Upper lobe of right lung (tissue), 1 donor: ENCODE measurements at regions not wholly inside any gene's neighbourhood (a gene's known extent, or its start where the extent isn't known, plus 50 kb on each side); places are given as distances from the start of the nearest gene placed in this dataset.

Experiments
- ATAC-seq: fragments of 200-7000 bp; cut with Tn5 transposase; one replicate; pipeline ENCODE4 v1.9.1; 2020; ENCODE audit warnings: mild to moderate bottlenecking, moderate library complexity
- DNase-seq: peaks from one replicate; pipeline ENCODE4 v3.0.0-alpha.2; 2020
- H3K27ac ChIP-seq: fragments of 200-600 bp; one replicate; pipeline ENCODE4 v1.8.0; 2022
- H3K27me3 ChIP-seq: fragments of 200-600 bp; one replicate; pipeline ENCODE4 v1.8.0; 2022; ENCODE audit warnings: mild to moderate bottlenecking
- H3K36me3 ChIP-seq: fragments of 200-600 bp; one replicate; pipeline ENCODE4 v1.8.0; 2022
- H3K4me1 ChIP-seq: fragments of 200-600 bp; one replicate; pipeline ENCODE4 v1.8.0; 2022
- H3K4me3 ChIP-seq: fragments of 200-600 bp; one replicate; pipeline ENCODE4 v1.8.0; 2022; ENCODE audit warnings: mild to moderate bottlenecking
- H3K9me3 ChIP-seq: fragments of 200-600 bp; one replicate; pipeline ENCODE4 v1.8.0; 2022
- CTCF ChIP-seq: fragments of 200-600 bp; IDR thresholded peaks from one replicate; pipeline ENCODE4 v1.8.0; 2022; ENCODE audit warnings: antibody characterized with exemption
- intact Hi-C: fragments of 100-400 bp; cut with DNase I; formaldehyde crosslinking; loops from one replicate; pipeline ENCODE4 v1.11.0; 2022
- donor health status: DM: no; HTN: yes; CAD: no; lungs with severe emphysema.

GRCh38 chr19:30174791-30175190 lies 197.4 kb upstream of the ZNF536 start:
- no peak overlapping the region for H3K4me3 ChIP-seq
- H3K27me3 ChIP-seq: no peaks in the 10 kb centered on the region
- no peaks in the 10 kb centered on the region for H3K36me3 ChIP-seq
- H3K27ac ChIP-seq: no peak overlapping the region
- H3K9me3 ChIP-seq: no peaks in the 10 kb centered on the region
- intact Hi-C loops: no loop called here
- DNase-seq: no peak
- TF ChIP-seq CTCF: no peak
- no peaks in the 10 kb centered on the region for H3K4me1 ChIP-seq
- ATAC-seq: no peak

- DNase-seq (no peak), ATAC-seq (no peak)
- Histone ChIP-seq H3K9me3 (peaks cover 2% of the 10 kb centered on the region), H3K36me3 (no peaks in the 10 kb centered on the region), H3K27ac (no peak overlapping the region), H3K4me3 (no peak overlapping the region), H3K4me1 (no peaks in the 10 kb centered on the region), H3K27me3 (no peaks in the 10 kb centered on the region)
- intact Hi-C loops: no loop called here
- TF ChIP-seq CTCF: no peak
These were observed 196.2 kb upstream of the ZNF536 start for GRCh38 chr19:30175987-30176386.

GRCh38 chr19:30178721-30179402 lies 193.3 kb upstream of the ZNF536 start:
- ATAC-seq: no peak

GRCh38 chr19:30180691-30181090 lies 191.5 kb upstream of the ZNF536 start:
- no peak for TF ChIP-seq CTCF
- ATAC-seq: no peak

More at GRCh38 chr19:30178721-30179402, 193.3 kb upstream of the ZNF536 start:
- no peaks in the 10 kb centered on the region for H3K4me1 ChIP-seq
- no peak overlapping the region for H3K27ac ChIP-seq
- H3K36me3 ChIP-seq: no peaks in the 10 kb centered on the region
- intact Hi-C loops: no loop called here
- no peaks in the 10 kb centered on the region for H3K27me3 ChIP-seq
- TF ChIP-seq CTCF: no peak
- H3K9me3 ChIP-seq: peaks cover 22% of the 10 kb centered on the region
- no peak for DNase-seq
- H3K4me3 ChIP-seq: no peak overlapping the region

GRCh38 chr19:30183807-30184490 lies 188.2 kb upstream of the ZNF536 start:
- DNase-seq (no peak), ATAC-seq (no peak)
- peaks cover 30% of the 10 kb centered on the region for H3K9me3 ChIP-seq
- no peaks in the 10 kb centered on the region for H3K27me3 ChIP-seq
- H3K4me1 ChIP-seq: no peaks in the 10 kb centered on the region
- no peak overlapping the region for H3K4me3 ChIP-seq
- TF ChIP-seq CTCF: no peak
- no peaks in the 10 kb centered on the region for H3K36me3 ChIP-seq
- intact Hi-C loops: no loop called here
- H3K27ac ChIP-seq: no peak overlapping the region

More at GRCh38 chr19:30180691-30181090, 191.5 kb upstream of the ZNF536 start:
- Histone ChIP-seq H3K36me3 (no peaks in the 10 kb centered on the region), H3K27me3 (no peaks in the 10 kb centered on the region), H3K27ac (no peak overlapping the region), H3K4me3 (no peak overlapping the region), H3K9me3 (peaks cover 30% of the 10 kb centered on the region), H3K4me1 (no peaks in the 10 kb centered on the region)
- DNase-seq: no peak
- intact Hi-C loops: no loop called here
